CD14-positive monocyte (primary cell): ENCODE measurements at regions not wholly inside any gene's neighbourhood (a gene's known extent, or its start where the extent isn't known, plus 50 kb on each side); places are given as distances from the start of the nearest gene placed in this dataset.

Experiments used
- DNase-seq, 3 donors: peaks; one replicate each; pipeline ENCODE4 v3.0.0-alpha.2; 2011 to 2022
- H2AFZ ChIP-seq: 2 replicates; pipeline ENCODE4 v1.6.0; 2012; ENCODE audit warnings: mild to moderate bottlenecking, low read depth, low read length, inconsistent platforms; ENCODE audit not compliant: insufficient read depth, poor library complexity, severe bottlenecking
- H3K27ac ChIP-seq, 2 donors: 1 replicate in 1 of 2; 2 replicates in 1 of 2; pipeline ENCODE4 v1.5.1; 2012 to 2013; ENCODE audit warnings: low read length in 2 of 2, control low read depth in 1 of 2, inconsistent platforms in 1 of 2, low read depth in 1 of 2, mild to moderate bottlenecking in 1 of 2
- H3K27me3 ChIP-seq, 2 donors: one replicate each; pipeline versions ENCODE4 v1.6.0 to v1.6.1; 2011 to 2013; ENCODE audit warnings: low read length in 2 of 2; ENCODE audit not compliant: control insufficient read depth in 2 of 2, insufficient read depth in 2 of 2
- H3K36me3 ChIP-seq, 2 donors: replicated peaks in 1 of 2; 1 replicate in 1 of 2; 2 replicates in 1 of 2; pipeline versions ENCODE4 v1.5.1 to v1.6.1; 2012 to 2013; ENCODE audit warnings: low read length in 2 of 2, control low read depth in 1 of 2, inconsistent platforms in 1 of 2, mild to moderate bottlenecking in 1 of 2; ENCODE audit not compliant: insufficient read depth in 2 of 2, control insufficient read depth in 1 of 2
- H3K4me1 ChIP-seq, 2 donors: 1 replicate in 1 of 2; 2 replicates in 1 of 2; pipeline versions ENCODE4 v1.5.1 to v1.6.1; 2012 to 2013; ENCODE audit warnings: low read length in 2 of 2, control low read depth in 1 of 2, inconsistent platforms in 1 of 2, mild to moderate bottlenecking in 1 of 2, moderate library complexity in 1 of 2; ENCODE audit not compliant: insufficient read depth in 2 of 2, control insufficient read depth in 1 of 2
- H3K4me2 ChIP-seq: replicated peaks from 2 replicates; pipeline ENCODE3; 2012; ENCODE audit warnings: low read length, moderate library complexity, mild to moderate bottlenecking; ENCODE audit not compliant: poor library complexity, severe bottlenecking; ENCODE audit errors: extremely low read depth
- H3K4me3 ChIP-seq, 3 experiments: fragments of 200-600 bp in 1 of 3; sonication (generic) in 1 of 3; replicated peaks in 1 of 3; 1 replicate in 2 of 3; 2 replicates in 1 of 3; pipeline ENCODE4 v1.5.1; 2011 to 2013; ENCODE audit warnings: low read length in 3 of 3, mild to moderate bottlenecking in 3 of 3, control low read depth in 2 of 3, low read depth in 2 of 3, inconsistent platforms in 1 of 3, moderate library complexity in 1 of 3
- H3K79me2 ChIP-seq: 2 replicates; pipeline ENCODE4 v1.6.0; 2012; ENCODE audit warnings: mild to moderate bottlenecking, control low read depth, inconsistent platforms, low read length, moderate library complexity; ENCODE audit not compliant: insufficient read depth
- H3K9ac ChIP-seq: 2 replicates; pipeline ENCODE4 v1.6.0; 2017; ENCODE audit warnings: low read length, mild to moderate bottlenecking; ENCODE audit not compliant: insufficient read depth, poor library complexity, severe bottlenecking
- H3K9me3 ChIP-seq, 2 donors: replicated peaks in 1 of 2; 1 replicate in 1 of 2; 2 replicates in 1 of 2; pipeline versions ENCODE4 v1.5.1 to v1.6.1; 2012 to 2013; ENCODE audit warnings: low read length in 2 of 2, control low read depth in 1 of 2; ENCODE audit not compliant: control insufficient read depth in 1 of 2, insufficient read depth in 1 of 2
- H4K20me1 ChIP-seq: 2 replicates; pipeline ENCODE4 v1.6.0; 2012; ENCODE audit warnings: mild to moderate bottlenecking, low read length, control low read depth, moderate library complexity; ENCODE audit not compliant: insufficient read depth
- H3K27ac Mint-ChIP-seq, 7 donors: one replicate each; pipeline ENCODE4 v1.8.0; 2020; ENCODE audit warnings: mild to moderate bottlenecking in 7 of 7, mixed read lengths in 7 of 7, moderate library complexity in 6 of 7, inconsistent platforms in 2 of 7
- H3K27me3 Mint-ChIP-seq, 3 donors: one replicate each; pipeline ENCODE4 v1.8.0; 2021 to 2022; ENCODE audit warnings: low read depth in 3 of 3, mild to moderate bottlenecking in 3 of 3, mixed read lengths in 3 of 3, moderate library complexity in 3 of 3, inconsistent platforms in 1 of 3
- H3K36me3 Mint-ChIP-seq, 2 donors: one replicate each; pipeline ENCODE4 v1.8.0; 2020; ENCODE audit warnings: mixed read lengths in 2 of 2, inconsistent platforms in 1 of 2, mild to moderate bottlenecking in 1 of 2
- H3K4me1 Mint-ChIP-seq: one replicate; pipeline ENCODE4 v1.8.0; 2020; ENCODE audit warnings: mild to moderate bottlenecking, mixed read lengths
- H3K4me3 Mint-ChIP-seq, 2 donors: one replicate each; pipeline ENCODE4 v1.8.0; 2020; ENCODE audit warnings: mild to moderate bottlenecking in 2 of 2, mixed read lengths in 2 of 2, moderate library complexity in 1 of 2
- H3K9me3 Mint-ChIP-seq, 7 donors: one replicate each; pipeline ENCODE4 v1.8.0; 2020 to 2022; ENCODE audit warnings: mixed read lengths in 7 of 7, mild to moderate bottlenecking in 6 of 7, moderate library complexity in 6 of 7, inconsistent platforms in 2 of 7
- WGBS: methylation state at CpG from one replicate; pipeline ENCODE4 v1.1.5; 2013; ENCODE audit warnings: missing lambda C conversion rate; ENCODE audit not compliant: insufficient coverage; 5-methylcytosine and 5-hydroxymethylcytosine counted together
- intact Hi-C, 2 donors: fragments of 100-400 bp; cut with micrococcal nuclease; formaldehyde crosslinking; loops; one replicate each; pipeline versions ENCODE4 v1.15.0 to v1.15.1; 2023
- TF ChIP-seq, protein P1 (sequence below): fragments of 200-600 bp; IDR thresholded peaks from one replicate; pipeline ENCODE4 v1.8.0; 2022; ENCODE audit warnings: antibody characterized with exemption, mild to moderate bottlenecking

DNA sequence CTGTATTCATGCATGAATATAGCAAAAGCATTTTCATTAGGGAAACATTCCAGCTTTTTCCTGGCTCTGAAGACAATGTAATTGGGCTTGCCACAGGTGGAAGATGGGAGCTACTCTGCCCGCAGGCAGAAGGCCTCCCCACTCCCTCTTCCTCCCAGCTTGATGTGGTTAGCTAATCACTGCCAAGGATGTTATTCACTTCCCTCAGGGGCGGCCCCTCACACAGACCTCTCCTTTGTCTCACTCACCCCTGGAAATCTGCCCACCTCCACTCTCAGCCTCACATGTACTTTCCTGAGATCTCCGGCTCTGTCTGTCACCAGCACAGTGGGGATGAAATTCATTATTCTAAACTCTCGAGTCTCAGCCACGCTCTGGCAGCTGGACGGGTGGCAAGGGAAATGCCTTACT, 100.7 kb downstream of the ANKRD60 start:
- intact Hi-C loops: no loop called here
- no peak overlapping the region for H3K4me2 ChIP-seq
- Mint-ChIP-seq H3K4me3 (no peak overlapping the region), H3K4me1 (no peaks in the 10 kb centered on the region), H3K27me3 (peaks cover 30 to 42% (median 33%) of the 10 kb centered on the region in 3 donors), H3K9me3 (peaks cover 0 to 14% (median 7%) of the 10 kb centered on the region in 7 donors), H3K36me3 (no peaks in the 10 kb centered on the region), H3K27ac (no peak overlapping the region)
- 3% methylated on average over 4 of the region's 6 CpGs for WGBS
- H2AFZ ChIP-seq: no peak overlapping the region
- H3K27me3 ChIP-seq: peaks cover 12 to 38% of the 10 kb centered on the region in 2 donors
- TF ChIP-seq, protein P1, sequence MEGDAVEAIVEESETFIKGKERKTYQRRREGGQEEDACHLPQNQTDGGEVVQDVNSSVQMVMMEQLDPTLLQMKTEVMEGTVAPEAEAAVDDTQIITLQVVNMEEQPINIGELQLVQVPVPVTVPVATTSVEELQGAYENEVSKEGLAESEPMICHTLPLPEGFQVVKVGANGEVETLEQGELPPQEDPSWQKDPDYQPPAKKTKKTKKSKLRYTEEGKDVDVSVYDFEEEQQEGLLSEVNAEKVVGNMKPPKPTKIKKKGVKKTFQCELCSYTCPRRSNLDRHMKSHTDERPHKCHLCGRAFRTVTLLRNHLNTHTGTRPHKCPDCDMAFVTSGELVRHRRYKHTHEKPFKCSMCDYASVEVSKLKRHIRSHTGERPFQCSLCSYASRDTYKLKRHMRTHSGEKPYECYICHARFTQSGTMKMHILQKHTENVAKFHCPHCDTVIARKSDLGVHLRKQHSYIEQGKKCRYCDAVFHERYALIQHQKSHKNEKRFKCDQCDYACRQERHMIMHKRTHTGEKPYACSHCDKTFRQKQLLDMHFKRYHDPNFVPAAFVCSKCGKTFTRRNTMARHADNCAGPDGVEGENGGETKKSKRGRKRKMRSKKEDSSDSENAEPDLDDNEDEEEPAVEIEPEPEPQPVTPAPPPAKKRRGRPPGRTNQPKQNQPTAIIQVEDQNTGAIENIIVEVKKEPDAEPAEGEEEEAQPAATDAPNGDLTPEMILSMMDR: no peak
- H3K79me2 ChIP-seq: no peaks in the 10 kb centered on the region
- H3K9ac ChIP-seq: no peak overlapping the region
- H3K4me1 ChIP-seq: no peaks in the 10 kb centered on the region
- no peak overlapping the region for H3K27ac ChIP-seq
- DNase-seq: no peak
- H4K20me1 ChIP-seq: no peaks in the 10 kb centered on the region
- no peak overlapping the region for H3K4me3 ChIP-seq
- H3K36me3 ChIP-seq: no peaks in the 10 kb centered on the region
- H3K9me3 ChIP-seq: peaks cover 0 to 5% of the 10 kb centered on the region in 2 donors

DNA sequence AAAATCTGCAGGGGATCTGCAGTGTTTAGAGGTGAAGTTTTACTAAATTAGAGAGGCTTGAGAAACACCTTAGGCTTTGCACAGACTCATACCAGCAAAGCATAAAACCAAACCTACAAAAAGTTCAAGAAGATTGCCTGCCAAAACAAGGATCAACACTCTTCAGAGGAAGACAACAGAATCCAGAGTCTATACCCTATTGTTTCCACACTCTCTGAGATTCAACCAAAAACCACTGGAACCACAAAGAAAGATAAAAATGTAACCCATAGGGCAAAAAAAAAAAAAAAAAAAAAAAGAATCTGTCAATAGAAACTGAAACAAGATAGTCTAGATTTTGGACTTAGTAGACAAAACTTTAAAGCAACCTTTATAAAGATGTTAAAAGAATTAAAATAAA, 102.7 kb downstream of the ANKRD60 start:
- H3K36me3 ChIP-seq: no peaks in the 10 kb centered on the region
- no peak overlapping the region for H2AFZ ChIP-seq
- no peak for DNase-seq
- H3K4me1 Mint-ChIP-seq: no peaks in the 10 kb centered on the region
- peaks cover 0 to 5% of the 10 kb centered on the region in 2 donors for H3K9me3 ChIP-seq
- no peaks in the 10 kb centered on the region for H3K79me2 ChIP-seq
- TF ChIP-seq, protein P1: no peak
- H3K9ac ChIP-seq: no peak overlapping the region
- no peaks in the 10 kb centered on the region for H3K4me1 ChIP-seq
- no peak overlapping the region for H3K4me2 ChIP-seq
- H3K4me3 ChIP-seq: no peak overlapping the region
- H3K9me3 Mint-ChIP-seq: peaks cover 0 to 14% (median 7%) of the 10 kb centered on the region in 7 donors
- H3K27ac Mint-ChIP-seq: no peak overlapping the region
- H3K36me3 Mint-ChIP-seq: no peaks in the 10 kb centered on the region
- no peaks in the 10 kb centered on the region for H4K20me1 ChIP-seq
- intact Hi-C loops: no loop called here
- peaks cover 0 to 20% of the 10 kb centered on the region in 2 donors for H3K27me3 ChIP-seq
- no peak overlapping the region for H3K27ac ChIP-seq
- H3K4me3 Mint-ChIP-seq: no peak overlapping the region
- H3K27me3 Mint-ChIP-seq: peaks cover 10 to 23% (median 16%) of the 10 kb centered on the region in 3 donors
